Breast epithelium (tissue), 4 donors: ENCODE measurements at regions not wholly inside any gene's neighbourhood (a gene's known extent, or its start where the extent isn't known, plus 50 kb on each side); places are given as distances from the start of the nearest gene placed in this dataset.

Experiments used
- DNase-seq, 2 donors: peaks; one replicate each; pipeline ENCODE4 v3.0.0-alpha.2; 2019; ENCODE audit warnings: low spot score in 2 of 2
- H3K27ac ChIP-seq, 2 donors: fragments of 200-600 bp; sonication (generic) in 1 of 2; one replicate each; pipeline ENCODE4 v1.5.1; 2016 to 2019; ENCODE audit warnings: mild to moderate bottlenecking in 1 of 2
- H3K27me3 ChIP-seq, 2 donors: fragments of 200-600 bp; sonication (generic) in 1 of 2; one replicate each; pipeline versions ENCODE4 v1.5.1 to v1.6.0; 2017 to 2019; ENCODE audit warnings: control low read depth in 1 of 2, mild to moderate bottlenecking in 1 of 2
- H3K36me3 ChIP-seq: fragments of 200-600 bp; one replicate; pipeline ENCODE4 v1.5.1; 2019
- H3K4me1 ChIP-seq, 2 donors: fragments of 200-600 bp; sonication (generic); one replicate each; pipeline ENCODE4 v1.5.1; 2016 to 2019; ENCODE audit warnings: control low read depth in 1 of 2
- H3K4me3 ChIP-seq, 3 donors: fragments of 200-600 bp; sonication (generic); 1 replicate in 2 of 3; 2 replicates in 1 of 3; pipeline ENCODE4 v1.5.1; 2016 to 2019; ENCODE audit warnings: mild to moderate bottlenecking in 3 of 3, moderate library complexity in 2 of 3
- H3K9me3 ChIP-seq, 2 donors: fragments of 200-600 bp; sonication (generic) in 1 of 2; one replicate each; pipeline ENCODE4 v1.5.1; 2016 to 2019; ENCODE audit warnings: control low read depth in 1 of 2
- POLR2A ChIP-seq: fragments of 450-650 bp; IDR thresholded peaks from one replicate; pipeline ENCODE4 v1.6.1; 2016; ENCODE audit warnings: antibody characterized with exemption, mild to moderate bottlenecking, moderate library complexity
- POLR2AphosphoS5 ChIP-seq, 3 donors: sonication (generic); formaldehyde crosslinking; IDR thresholded peaks; one replicate each; pipeline ENCODE4 v1.6.1; 2017; ENCODE audit warnings: antibody characterized with exemption in 3 of 3
- intact Hi-C: fragments of 100-400 bp; cut with DNase I; formaldehyde crosslinking; loops from one replicate; pipeline ENCODE4 v1.15.1; 2023; ENCODE audit warnings: low total_unique reads
- TF ChIP-seq, protein P1 (sequence below), 3 donors: fragments of 450-650 bp; IDR thresholded peaks; one replicate each; pipeline ENCODE4 v1.5.1; 2016 to 2017; ENCODE audit warnings: antibody characterized with exemption in 3 of 3, mild to moderate bottlenecking in 3 of 3, moderate library complexity in 3 of 3

DNA sequence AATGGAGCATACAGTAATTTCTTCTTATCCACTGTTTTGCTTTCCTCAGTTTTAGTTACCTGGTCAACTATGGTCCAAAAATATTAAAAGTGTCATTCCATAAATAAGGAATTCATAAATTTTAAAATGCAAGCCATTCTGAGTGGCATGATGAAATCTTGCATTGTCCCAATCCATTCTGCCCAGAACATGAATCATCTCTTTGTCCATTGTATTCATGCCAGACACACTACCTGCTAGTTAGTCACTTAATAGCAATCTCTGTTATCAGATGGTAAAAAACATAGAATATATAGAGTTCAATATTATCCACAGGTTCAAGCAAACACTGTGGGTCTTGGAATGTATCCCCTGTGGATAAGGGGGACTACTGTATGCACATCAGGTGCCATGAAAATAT, 872.2 kb upstream of the NXPH2 start:
- no peak for DNase-seq
- H3K27me3 ChIP-seq = no peaks in the 10 kb centered on the region
- intact Hi-C loops = no loop called here
- TF ChIP-seq POLR2A (no peak), POLR2AphosphoS5 (IDR thresholded peaks at IDR 0.05) (no peak)
- TF ChIP-seq, protein P1, sequence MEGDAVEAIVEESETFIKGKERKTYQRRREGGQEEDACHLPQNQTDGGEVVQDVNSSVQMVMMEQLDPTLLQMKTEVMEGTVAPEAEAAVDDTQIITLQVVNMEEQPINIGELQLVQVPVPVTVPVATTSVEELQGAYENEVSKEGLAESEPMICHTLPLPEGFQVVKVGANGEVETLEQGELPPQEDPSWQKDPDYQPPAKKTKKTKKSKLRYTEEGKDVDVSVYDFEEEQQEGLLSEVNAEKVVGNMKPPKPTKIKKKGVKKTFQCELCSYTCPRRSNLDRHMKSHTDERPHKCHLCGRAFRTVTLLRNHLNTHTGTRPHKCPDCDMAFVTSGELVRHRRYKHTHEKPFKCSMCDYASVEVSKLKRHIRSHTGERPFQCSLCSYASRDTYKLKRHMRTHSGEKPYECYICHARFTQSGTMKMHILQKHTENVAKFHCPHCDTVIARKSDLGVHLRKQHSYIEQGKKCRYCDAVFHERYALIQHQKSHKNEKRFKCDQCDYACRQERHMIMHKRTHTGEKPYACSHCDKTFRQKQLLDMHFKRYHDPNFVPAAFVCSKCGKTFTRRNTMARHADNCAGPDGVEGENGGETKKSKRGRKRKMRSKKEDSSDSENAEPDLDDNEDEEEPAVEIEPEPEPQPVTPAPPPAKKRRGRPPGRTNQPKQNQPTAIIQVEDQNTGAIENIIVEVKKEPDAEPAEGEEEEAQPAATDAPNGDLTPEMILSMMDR (IDR thresholded peaks at IDR 0.05) = no peak
- H3K36me3 ChIP-seq = no peaks in the 10 kb centered on the region
- peaks cover 0 to 13% of the 10 kb centered on the region in 2 donors for H3K9me3 ChIP-seq
- H3K4me3 ChIP-seq = no peak overlapping the region
- no peaks in the 10 kb centered on the region for H3K4me1 ChIP-seq
- no peak overlapping the region for H3K27ac ChIP-seq

DNA sequence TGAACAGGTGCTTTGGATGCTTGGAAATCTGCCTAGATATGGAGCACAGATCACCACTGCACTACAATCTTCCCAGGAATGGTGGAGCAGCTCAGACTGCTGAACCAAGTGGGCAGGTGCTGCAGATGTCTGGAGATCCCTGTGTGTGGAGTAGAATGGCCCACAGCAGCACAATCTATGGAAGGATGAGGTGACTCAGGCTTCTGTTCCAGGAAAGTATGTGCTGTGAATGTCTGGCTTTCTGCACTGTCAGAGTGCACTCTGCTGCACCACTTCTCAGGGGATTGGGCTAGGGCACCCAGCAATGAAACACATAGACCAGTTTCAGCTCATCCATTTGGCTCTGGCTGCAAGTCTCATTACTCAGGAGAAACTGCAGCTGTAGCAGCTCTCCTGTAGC, 865.4 kb upstream of the NXPH2 start:
- Histone ChIP-seq H3K4me1 (no peaks in the 10 kb centered on the region), H3K4me3 (no peak overlapping the region), H3K9me3 (peaks cover 12 to 30% of the 10 kb centered on the region in 2 donors), H3K36me3 (no peaks in the 10 kb centered on the region), H3K27me3 (no peaks in the 10 kb centered on the region), H3K27ac (no peak overlapping the region)
- DNase-seq = no peak
- intact Hi-C loops = no loop called here
- TF ChIP-seq POLR2AphosphoS5 (IDR thresholded peaks at IDR 0.05) (no peak), POLR2A (no peak)

DNA sequence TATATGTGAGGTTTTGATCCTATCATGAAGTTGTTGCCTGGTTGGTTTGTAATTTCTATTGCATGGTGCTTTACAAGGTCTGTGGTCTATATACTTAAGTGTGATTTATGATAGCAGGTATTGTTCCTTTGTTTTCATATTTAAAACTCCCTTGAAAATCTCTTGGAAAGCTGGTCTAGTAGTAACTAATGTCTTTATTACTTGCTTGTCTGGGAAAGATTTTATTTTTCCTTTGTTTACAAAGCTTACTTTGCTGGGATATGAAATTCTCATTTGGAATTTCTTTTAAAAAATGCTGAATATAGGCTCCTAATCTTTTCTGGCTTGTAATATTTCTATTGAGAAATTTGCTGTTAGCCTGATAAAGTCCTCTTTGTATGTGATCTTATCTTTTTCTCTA, 862.9 kb upstream of the NXPH2 start:
- intact Hi-C loops = no loop called here
- no peaks in the 10 kb centered on the region for H3K27me3 ChIP-seq

DNA sequence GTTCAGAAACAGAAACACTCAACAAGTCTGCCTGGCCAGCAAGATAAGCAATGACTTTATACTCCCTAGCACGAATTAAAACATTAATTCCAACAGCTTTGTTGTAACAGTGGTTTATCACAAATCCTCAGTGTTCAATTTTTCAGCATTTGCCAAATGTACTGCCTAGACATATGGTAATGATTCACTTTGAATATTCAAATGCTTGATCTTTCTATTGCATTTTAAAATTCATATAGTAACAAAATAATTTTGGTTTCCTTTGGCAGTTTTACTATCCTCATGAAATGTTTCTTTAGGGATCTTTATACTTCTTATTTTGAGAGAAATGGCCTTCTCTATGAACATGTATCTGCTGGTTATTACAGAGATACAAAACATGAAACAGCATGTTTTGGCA, 851.8 kb upstream of the NXPH2 start:
- no peaks in the 10 kb centered on the region for H3K9me3 ChIP-seq
- TF ChIP-seq POLR2AphosphoS5 (IDR thresholded peaks at IDR 0.05) (no peak), POLR2A (no peak)
- TF ChIP-seq, protein P1 (IDR thresholded peaks at IDR 0.05) = no peak
- no peaks in the 10 kb centered on the region for H3K4me1 ChIP-seq
- H3K27ac ChIP-seq = no peak overlapping the region
- no peaks in the 10 kb centered on the region for H3K36me3 ChIP-seq
- H3K27me3 ChIP-seq = no peaks in the 10 kb centered on the region
- intact Hi-C loops = no loop called here
- DNase-seq = no peak
- no peak overlapping the region for H3K4me3 ChIP-seq

More for the DNA sequence above, 862.9 kb upstream of the NXPH2 start:
- Histone ChIP-seq H3K27ac (no peak overlapping the region), H3K36me3 (no peaks in the 10 kb centered on the region), H3K4me1 (no peaks in the 10 kb centered on the region), H3K4me3 (no peak overlapping the region), H3K9me3 (peaks cover 12 to 23% of the 10 kb centered on the region in 2 donors)
- no peak for DNase-seq
- TF ChIP-seq, protein P1 (IDR thresholded peaks at IDR 0.05) = no peak
- TF ChIP-seq POLR2AphosphoS5 (IDR thresholded peaks at IDR 0.05) (no peak), POLR2A (no peak)

DNA sequence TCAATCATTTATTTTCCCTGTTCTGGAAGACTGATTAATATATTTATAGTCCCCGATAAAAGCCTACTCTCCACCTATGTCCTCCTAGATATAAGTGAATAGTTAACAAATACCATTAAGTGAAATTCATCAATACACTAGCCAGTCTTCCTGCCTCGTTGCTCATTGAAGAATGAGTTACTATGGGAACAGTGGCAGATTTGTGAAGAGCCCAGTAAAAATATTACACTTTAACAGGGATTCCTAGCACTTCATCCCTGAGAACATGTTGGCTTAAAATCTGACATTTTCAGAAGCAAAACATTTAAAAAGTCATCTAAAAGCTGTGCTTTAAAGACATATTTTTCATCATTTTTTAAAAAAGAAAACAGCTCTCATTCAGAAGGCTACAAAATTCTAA, 848.7 kb upstream of the NXPH2 start:
- no peaks in the 10 kb centered on the region for H3K36me3 ChIP-seq
- TF ChIP-seq, protein P1 (IDR thresholded peaks at IDR 0.05) = no peak
- no peak for TF ChIP-seq POLR2A
- intact Hi-C loops = no loop called here
- no peak for DNase-seq
- no peak overlapping the region for H3K27ac ChIP-seq
- no peak overlapping the region for H3K4me3 ChIP-seq
- no peaks in the 10 kb centered on the region for H3K27me3 ChIP-seq
- no peaks in the 10 kb centered on the region for H3K4me1 ChIP-seq
- H3K9me3 ChIP-seq = no peaks in the 10 kb centered on the region

DNA sequence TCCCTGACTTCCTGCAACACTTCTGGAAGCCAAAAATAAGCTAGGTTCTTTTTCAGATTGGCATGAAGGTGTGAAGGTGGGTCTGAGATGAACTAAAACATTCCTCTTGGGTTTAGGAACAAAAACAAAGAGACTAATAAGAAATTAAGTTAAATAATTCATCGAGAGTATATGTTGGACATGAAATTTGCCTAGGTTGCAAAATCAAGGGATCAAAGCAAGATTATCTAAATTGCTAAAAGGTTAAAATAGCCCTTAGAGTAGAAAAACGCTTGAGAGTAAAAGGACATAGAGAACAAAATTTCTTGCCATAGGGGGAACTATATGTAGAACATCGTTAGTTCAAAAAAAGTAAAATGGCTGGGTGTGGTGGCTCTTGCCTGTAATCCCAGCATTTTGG, 845.9 kb upstream of the NXPH2 start:
- intact Hi-C loops = no loop called here
- H3K27me3 ChIP-seq = no peaks in the 10 kb centered on the region
- TF ChIP-seq POLR2AphosphoS5 (IDR thresholded peaks at IDR 0.05) = no peak
- TF ChIP-seq, protein P1 (IDR thresholded peaks at IDR 0.05) = no peak
- TF ChIP-seq POLR2A = no peak
- H3K36me3 ChIP-seq = no peaks in the 10 kb centered on the region
- H3K27ac ChIP-seq = no peak overlapping the region
- H3K4me1 ChIP-seq = no peaks in the 10 kb centered on the region
- no peaks in the 10 kb centered on the region for H3K9me3 ChIP-seq
- no peak overlapping the region for H3K4me3 ChIP-seq
- no peak for DNase-seq
